ENCODE measurements at regions not wholly inside any gene's neighbourhood (a gene's known extent, or its start where the extent isn't known, plus 50 kb on each side); places are given as distances from the start of the nearest gene placed in this dataset.

- no peaks in the 10 kb centered on the region for H3K4me1 ChIP-seq (ENCODE audit: low read length)
- no peaks in the 10 kb centered on the region for H3K79me2 ChIP-seq (ENCODE audit: low read length)
- no peak overlapping the region for H3K4me2 ChIP-seq (ENCODE audit: low read depth, low read length)
- no peaks in the 10 kb centered on the region for H3F3A ChIP-seq (ENCODE audit: insufficient read depth, low read length)
- TF ChIP-seq CTCF (IDR thresholded peaks at IDR 0.05; ENCODE audit: low read length) (no peak), EZH2 (optimal IDR thresholded peaks at IDR 0.05; ENCODE audit: low read depth, low read length) (no peak), EZH2phosphoT487 (IDR thresholded peaks at IDR 0.05; ENCODE audit: low read length) (no peak)
- H3K9ac ChIP-seq (ENCODE audit: low read length) = no peak overlapping the region
- no peak for DNase-seq
- no peaks in the 10 kb centered on the region for H4K20me1 ChIP-seq (ENCODE audit: insufficient read depth, low read length)
- H3K36me3 ChIP-seq (replicated peaks; ENCODE audit: insufficient read depth, low read length) = no peaks in the 10 kb centered on the region
- no peaks in the 10 kb centered on the region for H3K27me3 ChIP-seq (replicated peaks; ENCODE audit: insufficient read depth, low read length)
- H2AFZ ChIP-seq (ENCODE audit: low read length) = no peak overlapping the region
- no peak overlapping the region for H3K27ac ChIP-seq (ENCODE audit: low read length)
- H3K9me2 ChIP-seq (replicated peaks; ENCODE audit: insufficient read depth, low read length) = no peaks in the 10 kb centered on the region
- no peak overlapping the region for H3K4me3 ChIP-seq (ENCODE audit: low read length)
- no peaks in the 10 kb centered on the region for H3K9me3 ChIP-seq (replicated peaks; ENCODE audit: insufficient read depth, low read length)
These were observed 1101.0 kb upstream of the GYPC start for GRCh38 chr2:125554956-125555355.

GRCh38 chr2:125559186-125559585 is 1096.8 kb upstream of the GYPC start:
- no peak for DNase-seq
- Histone ChIP-seq H3K27me3 (replicated peaks; ENCODE audit: insufficient read depth, low read length) (no peaks in the 10 kb centered on the region), H3K4me1 (ENCODE audit: low read length) (no peaks in the 10 kb centered on the region), H4K20me1 (ENCODE audit: insufficient read depth, low read length) (no peaks in the 10 kb centered on the region), H3K9me2 (replicated peaks; ENCODE audit: insufficient read depth, low read length) (no peaks in the 10 kb centered on the region), H3K9ac (ENCODE audit: low read length) (no peak overlapping the region), H3K79me2 (ENCODE audit: low read length) (no peaks in the 10 kb centered on the region), H3K4me3 (ENCODE audit: low read length) (no peak overlapping the region), H3K4me2 (ENCODE audit: low read depth, low read length) (no peak overlapping the region), H3K9me3 (replicated peaks; ENCODE audit: insufficient read depth, low read length) (no peaks in the 10 kb centered on the region), H3K27ac (ENCODE audit: low read length) (no peak overlapping the region), H3K36me3 (replicated peaks; ENCODE audit: insufficient read depth, low read length) (no peaks in the 10 kb centered on the region), H2AFZ (ENCODE audit: low read length) (no peak overlapping the region), H3F3A (ENCODE audit: insufficient read depth, low read length) (no peaks in the 10 kb centered on the region)
- TF ChIP-seq EZH2phosphoT487 (IDR thresholded peaks at IDR 0.05; ENCODE audit: low read length) (no peak), CTCF (IDR thresholded peaks at IDR 0.05; ENCODE audit: low read length) (no peak), EZH2 (optimal IDR thresholded peaks at IDR 0.05; ENCODE audit: low read depth, low read length) (no peak)

- TF ChIP-seq EZH2phosphoT487 (IDR thresholded peaks at IDR 0.05; ENCODE audit: low read length) (no peak), EZH2 (optimal IDR thresholded peaks at IDR 0.05; ENCODE audit: low read depth, low read length) (no peak), CTCF (IDR thresholded peaks at IDR 0.05; ENCODE audit: low read length) (no peak)
- Histone ChIP-seq H3K27ac (ENCODE audit: low read length) (no peak overlapping the region), H3K79me2 (ENCODE audit: low read length) (no peaks in the 10 kb centered on the region), H3K9ac (ENCODE audit: low read length) (no peak overlapping the region), H3K9me2 (replicated peaks; ENCODE audit: insufficient read depth, low read length) (no peaks in the 10 kb centered on the region), H3F3A (ENCODE audit: insufficient read depth, low read length) (no peaks in the 10 kb centered on the region), H3K9me3 (replicated peaks; ENCODE audit: insufficient read depth, low read length) (no peaks in the 10 kb centered on the region), H3K27me3 (replicated peaks; ENCODE audit: insufficient read depth, low read length) (no peaks in the 10 kb centered on the region), H3K4me1 (ENCODE audit: low read length) (no peaks in the 10 kb centered on the region), H4K20me1 (ENCODE audit: insufficient read depth, low read length) (no peaks in the 10 kb centered on the region), H3K36me3 (replicated peaks; ENCODE audit: insufficient read depth, low read length) (no peaks in the 10 kb centered on the region), H3K4me3 (ENCODE audit: low read length) (no peak overlapping the region), H2AFZ (ENCODE audit: low read length) (no peak overlapping the region), H3K4me2 (ENCODE audit: low read depth, low read length) (no peak overlapping the region)
- DNase-seq = no peak
These were observed 1095.1 kb upstream of the GYPC start for GRCh38 chr2:125560855-125561254.
